CD4-positive, CD25-positive, alpha-beta regulatory T cell (primary cell): ENCODE measurements at regions not wholly inside any gene's neighbourhood (a gene's known extent, or its start where the extent isn't known, plus 50 kb on each side); places are given as distances from the start of the nearest gene placed in this dataset.
"Not testable (repeated sequence)": the region's sequence is repeated elsewhere in the genome, so short reads cannot be mapped to it uniquely, and the experiment has no call there.

ENCODE experiments used
- ATAC-seq, 2 donors: fragments of 150-1000 bp; cut with Tn5 transposase; one replicate each; pipeline ENCODE4 v1.10.0; 2021; ENCODE audit warnings: low read depth in 2 of 2, moderate number of reproducible peaks in 2 of 2, moderate library complexity in 1 of 2
- DNase-seq, 3 donors: peaks; one replicate each; pipeline versions ENCODE4 v3.0.0 to v3.0.0-alpha.2; 2012 to 2022; ENCODE audit warnings: mixed read lengths in 1 of 3
- H3K27ac ChIP-seq: one replicate; pipeline ENCODE4 v1.7.0; 2013; ENCODE audit warnings: mild to moderate bottlenecking, low read length; ENCODE audit not compliant: insufficient read depth, poor library complexity, severe bottlenecking
- H3K27me3 ChIP-seq: one replicate; pipeline ENCODE4 v1.7.0; 2013; ENCODE audit warnings: low read length; ENCODE audit not compliant: control insufficient read depth, insufficient read depth
- H3K36me3 ChIP-seq: one replicate; pipeline ENCODE4 v1.7.0; 2013; ENCODE audit warnings: mild to moderate bottlenecking, low read length, moderate library complexity; ENCODE audit not compliant: control insufficient read depth, insufficient read depth
- H3K4me1 ChIP-seq: 2 replicates; pipeline ENCODE4 v1.7.0; 2013; ENCODE audit warnings: mild to moderate bottlenecking, low read length; ENCODE audit not compliant: insufficient read depth, control insufficient read depth, poor library complexity, severe bottlenecking
- H3K4me3 ChIP-seq: one replicate; pipeline ENCODE4 v1.7.0; 2013; ENCODE audit warnings: low read depth, mild to moderate bottlenecking, low read length, moderate library complexity
- H3K9me3 ChIP-seq, 2 experiments: 1 replicate in 1 of 2; 2 replicates in 1 of 2; pipeline ENCODE4 v1.7.0; 2013; ENCODE audit warnings: low read length in 2 of 2, mild to moderate bottlenecking in 1 of 2, moderate library complexity in 1 of 2; ENCODE audit not compliant: control insufficient read depth in 2 of 2
- H3K27ac Mint-ChIP-seq, 3 donors: one replicate each; pipeline ENCODE4 v1.8.0; 2020 to 2022; ENCODE audit warnings: mild to moderate bottlenecking in 3 of 3, mixed read lengths in 3 of 3, moderate library complexity in 2 of 3
- H3K27me3 Mint-ChIP-seq: one replicate; pipeline ENCODE4 v1.8.0; 2022; ENCODE audit warnings: mild to moderate bottlenecking, mixed read lengths
- H3K36me3 Mint-ChIP-seq: one replicate; pipeline ENCODE4 v1.8.0; 2020; ENCODE audit warnings: mixed read lengths
- H3K4me1 Mint-ChIP-seq, 4 donors: one replicate each; pipeline ENCODE4 v1.8.0; 2020 to 2022; ENCODE audit warnings: mixed read lengths in 4 of 4, mild to moderate bottlenecking in 1 of 4
- H3K4me3 Mint-ChIP-seq, 4 donors: one replicate each; pipeline ENCODE4 v1.8.0; 2020 to 2022; ENCODE audit warnings: mild to moderate bottlenecking in 4 of 4, mixed read lengths in 4 of 4, moderate library complexity in 3 of 4
- H3K9me3 Mint-ChIP-seq, 7 donors: one replicate each; pipeline ENCODE4 v1.8.0; 2020 to 2022; ENCODE audit warnings: mixed read lengths in 7 of 7, mild to moderate bottlenecking in 3 of 7, moderate library complexity in 2 of 7

DNA sequence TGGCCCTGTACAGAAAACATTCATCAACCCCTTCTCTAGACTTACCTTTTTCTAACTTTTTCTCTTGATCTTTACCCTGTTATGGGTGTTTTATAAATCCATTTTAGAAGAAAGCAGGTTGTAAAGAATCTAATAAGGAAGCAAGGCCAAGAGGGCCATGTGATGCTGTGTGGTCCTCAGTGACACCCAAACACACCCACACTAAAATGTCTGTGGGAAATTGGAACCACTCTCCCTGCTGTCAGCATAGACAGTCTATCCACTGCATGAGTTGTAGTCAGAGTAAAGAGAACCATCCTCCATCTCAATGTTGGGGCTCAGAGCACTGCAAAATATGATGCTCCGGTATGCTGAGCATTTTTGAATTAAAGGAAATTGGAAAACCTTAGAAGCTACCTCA is 235.5 kb downstream of the SKIDA1 start:
- no peak overlapping the region for H3K4me3 ChIP-seq
- H3K27ac Mint-ChIP-seq, result no peak overlapping the region
- no peaks in the 10 kb centered on the region for H3K9me3 Mint-ChIP-seq
- peaks cover 0 to 6% (median 0%) of the 10 kb centered on the region in 4 donors for H3K4me1 Mint-ChIP-seq
- no peaks in the 10 kb centered on the region for H3K4me1 ChIP-seq
- DNase-seq (no peak), ATAC-seq (no peak)
- H3K9me3 ChIP-seq, result no peaks in the 10 kb centered on the region
- peaks cover 19% of the 10 kb centered on the region for H3K27me3 Mint-ChIP-seq
- H3K36me3 ChIP-seq, result no peaks in the 10 kb centered on the region
- no peak overlapping the region for H3K4me3 Mint-ChIP-seq
- no peak overlapping the region for H3K27ac ChIP-seq
- no peaks in the 10 kb centered on the region for H3K36me3 Mint-ChIP-seq
- H3K27me3 ChIP-seq, result peaks cover 3% of the 10 kb centered on the region

DNA sequence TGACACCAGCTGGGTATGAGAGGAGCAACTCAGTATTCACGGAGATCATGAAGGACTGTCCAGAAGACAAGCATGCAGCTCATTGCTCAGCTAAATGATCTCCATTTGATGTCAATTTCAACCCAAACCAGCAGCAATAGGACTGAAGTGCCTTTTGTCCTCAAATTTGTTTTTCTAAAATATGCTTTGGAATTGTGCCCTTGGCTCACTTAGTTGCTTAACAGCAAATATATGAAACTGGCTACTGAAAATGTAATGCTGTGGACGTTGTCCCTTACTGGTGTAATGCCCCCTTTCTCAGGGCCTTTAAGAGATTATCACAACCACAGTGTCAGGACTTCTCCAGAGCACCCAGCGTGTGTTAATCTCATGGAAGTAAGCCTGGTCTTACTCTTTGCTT is 236.2 kb downstream of the SKIDA1 start:
- Mint-ChIP-seq H3K27me3 (peaks cover 19% of the 10 kb centered on the region), H3K9me3 (peaks cover 0 to under 1% (median 0%) of the 10 kb centered on the region in 7 donors), H3K4me1 (peaks cover 0 to 6% (median 0%) of the 10 kb centered on the region in 4 donors), H3K27ac (no peak overlapping the region), H3K36me3 (no peaks in the 10 kb centered on the region), H3K4me3 (no peak overlapping the region)
- Histone ChIP-seq H3K4me1 (no peaks in the 10 kb centered on the region), H3K4me3 (no peak overlapping the region), H3K36me3 (no peaks in the 10 kb centered on the region), H3K27me3 (peaks cover 3% of the 10 kb centered on the region), H3K9me3 (no peaks in the 10 kb centered on the region), H3K27ac (no peak overlapping the region)
- ATAC-seq (no peak), DNase-seq (no peak)

GRCh38 chr10:21285742-21286331 is 239.6 kb downstream of the SKIDA1 start:
- Mint-ChIP-seq H3K9me3 (peaks cover 0 to 1% (median 0%) of the 10 kb centered on the region in 7 donors), H3K27me3 (peaks cover 11% of the 10 kb centered on the region), H3K27ac (no peak overlapping the region), H3K36me3 (no peaks in the 10 kb centered on the region), H3K4me3 (no peak overlapping the region), H3K4me1 (no peaks in the 10 kb centered on the region)
- Histone ChIP-seq H3K4me3 (no peak overlapping the region), H3K4me1 (no peaks in the 10 kb centered on the region), H3K27me3 (no peaks in the 10 kb centered on the region), H3K27ac (no peak overlapping the region), H3K36me3 (no peaks in the 10 kb centered on the region), H3K9me3 (no peaks in the 10 kb centered on the region)
- DNase-seq, result no peak
- ATAC-seq, result no peak

DNA sequence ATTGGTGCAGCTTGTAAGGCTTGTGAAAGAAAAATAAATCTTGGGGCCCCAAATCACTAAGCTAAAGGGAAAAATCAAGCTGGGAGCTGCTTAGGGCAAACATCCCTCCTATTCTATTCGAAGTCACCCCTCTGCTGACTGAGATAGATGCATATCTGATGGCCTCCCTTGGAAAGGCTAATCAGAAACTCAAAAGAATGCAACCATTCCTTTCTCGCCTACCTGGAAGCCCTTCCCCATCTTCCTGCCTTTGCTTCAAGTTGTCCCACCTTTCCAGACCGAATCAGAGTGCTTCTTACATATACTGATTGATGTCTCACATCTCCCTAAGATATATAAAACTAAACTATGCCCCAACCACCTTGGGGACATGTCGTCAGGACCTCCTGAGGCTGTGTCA is 240.3 kb downstream of the SKIDA1 start:
- no peak overlapping the region for H3K27ac ChIP-seq
- no peak overlapping the region for H3K4me3 Mint-ChIP-seq
- no peak overlapping the region for H3K4me3 ChIP-seq
- peaks cover 16% of the 10 kb centered on the region for H3K27me3 Mint-ChIP-seq
- DNase-seq (no peak), ATAC-seq (no peak)
- H3K4me1 Mint-ChIP-seq, result no peaks in the 10 kb centered on the region
- no peaks in the 10 kb centered on the region for H3K36me3 Mint-ChIP-seq
- H3K36me3 ChIP-seq, result no peaks in the 10 kb centered on the region
- no peaks in the 10 kb centered on the region for H3K4me1 ChIP-seq
- no peaks in the 10 kb centered on the region for H3K9me3 ChIP-seq
- no peaks in the 10 kb centered on the region for H3K27me3 ChIP-seq
- peak overlapping the region in 1 of 3 donors; percentile 6 for H3K27ac Mint-ChIP-seq
- peaks cover 0 to 2% (median 0%) of the 10 kb centered on the region in 7 donors for H3K9me3 Mint-ChIP-seq

- ATAC-seq, result no peak
- H3K4me3 Mint-ChIP-seq, result no peak overlapping the region
- H3K36me3 Mint-ChIP-seq, result no peaks in the 10 kb centered on the region
- H3K4me1 Mint-ChIP-seq, result no peaks in the 10 kb centered on the region
- H3K27me3 Mint-ChIP-seq, result peaks cover 14% of the 10 kb centered on the region
- Histone ChIP-seq H3K4me1 (no peaks in the 10 kb centered on the region), H3K27ac (no peak overlapping the region), H3K36me3 (no peaks in the 10 kb centered on the region), H3K4me3 (no peak overlapping the region), H3K27me3 (no peaks in the 10 kb centered on the region), H3K9me3 (no peaks in the 10 kb centered on the region)
- H3K27ac Mint-ChIP-seq, result no peak overlapping the region
- DNase-seq, result no peak
- peaks cover 0 to 3% (median 0%) of the 10 kb centered on the region in 7 donors for H3K9me3 Mint-ChIP-seq
These were observed 241.2 kb downstream of the SKIDA1 start for GRCh38 chr10:21284301-21284700.

GRCh38 chr10:21283053-21283452 is 242.4 kb downstream of the SKIDA1 start:
- not testable (repeated sequence) for H3K27ac Mint-ChIP-seq, H3K27me3 ChIP-seq, H3K4me1 Mint-ChIP-seq, H3K4me3 Mint-ChIP-seq, ATAC-seq, H3K9me3 Mint-ChIP-seq, DNase-seq, H3K9me3 ChIP-seq, H3K27ac ChIP-seq, H3K4me1 ChIP-seq, H3K4me3 ChIP-seq, H3K36me3 ChIP-seq, H3K36me3 Mint-ChIP-seq
- peaks cover 14% of the 10 kb centered on the region for H3K27me3 Mint-ChIP-seq

GRCh38 chr10:21281765-21282484 is 243.6 kb downstream of the SKIDA1 start:
- Mint-ChIP-seq H3K4me1 (no peaks in the 10 kb centered on the region), H3K9me3 (peaks cover 0 to 3% (median 0%) of the 10 kb centered on the region in 7 donors), H3K27ac (no peak overlapping the region), H3K36me3 (no peaks in the 10 kb centered on the region), H3K4me3 (no peak overlapping the region), H3K27me3 (peaks cover 10% of the 10 kb centered on the region)
- Histone ChIP-seq H3K36me3 (no peaks in the 10 kb centered on the region), H3K4me1 (no peaks in the 10 kb centered on the region), H3K27me3 (no peaks in the 10 kb centered on the region), H3K27ac (no peak overlapping the region), H3K9me3 (no peaks in the 10 kb centered on the region), H3K4me3 (no peak overlapping the region)
- no peak for ATAC-seq
- no peak for DNase-seq
